Astrocyte of the spinal cord (primary cell): ENCODE measurements at regions not wholly inside any gene's neighbourhood (a gene's known extent, or its start where the extent isn't known, plus 50 kb on each side); places are given as distances from the start of the nearest gene placed in this dataset.

Experiments used
- DNase-seq: peaks from one replicate; pipeline ENCODE4 v3.0.0; 2011; ENCODE audit warnings: low read depth, low spot score
- H3K4me3 ChIP-seq: 2 replicates; pipeline ENCODE4 v1.5.1; 2011; ENCODE audit warnings: low read depth, mild to moderate bottlenecking, low read length, moderate library complexity
- in situ Hi-C: cut with HindIII; loops from 2 replicates; pipeline ENCODE4 v1.10.0; 2017; ENCODE audit warnings: low sequenced_read_pairs
- TF ChIP-seq, protein P1 (sequence below): IDR thresholded peaks from 2 replicates; pipeline ENCODE4 v1.5.1; 2012; ENCODE audit warnings: low read depth, mild to moderate bottlenecking, low read length, inconsistent platforms

DNA sequence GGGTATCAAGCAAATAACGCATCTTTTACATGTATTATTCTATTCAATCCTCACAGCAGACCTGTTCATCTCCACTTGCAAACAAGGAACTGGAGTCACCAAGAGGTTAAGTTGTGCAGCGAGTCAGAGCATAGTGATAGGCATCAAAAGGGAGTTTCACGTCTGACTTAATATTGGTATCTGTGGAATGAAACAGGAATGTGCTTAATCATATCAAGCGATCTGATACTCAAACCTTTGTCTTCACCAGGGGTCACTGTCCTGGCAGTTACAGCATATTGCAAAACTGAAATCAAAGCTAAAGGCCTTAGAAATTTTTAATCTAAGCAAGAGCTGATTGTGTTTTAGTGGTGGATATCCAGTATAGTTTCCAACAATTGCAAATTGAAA is 271.6 kb downstream of the PLK2 start:
- in situ Hi-C loops = no loop called here
- TF ChIP-seq, protein P1, sequence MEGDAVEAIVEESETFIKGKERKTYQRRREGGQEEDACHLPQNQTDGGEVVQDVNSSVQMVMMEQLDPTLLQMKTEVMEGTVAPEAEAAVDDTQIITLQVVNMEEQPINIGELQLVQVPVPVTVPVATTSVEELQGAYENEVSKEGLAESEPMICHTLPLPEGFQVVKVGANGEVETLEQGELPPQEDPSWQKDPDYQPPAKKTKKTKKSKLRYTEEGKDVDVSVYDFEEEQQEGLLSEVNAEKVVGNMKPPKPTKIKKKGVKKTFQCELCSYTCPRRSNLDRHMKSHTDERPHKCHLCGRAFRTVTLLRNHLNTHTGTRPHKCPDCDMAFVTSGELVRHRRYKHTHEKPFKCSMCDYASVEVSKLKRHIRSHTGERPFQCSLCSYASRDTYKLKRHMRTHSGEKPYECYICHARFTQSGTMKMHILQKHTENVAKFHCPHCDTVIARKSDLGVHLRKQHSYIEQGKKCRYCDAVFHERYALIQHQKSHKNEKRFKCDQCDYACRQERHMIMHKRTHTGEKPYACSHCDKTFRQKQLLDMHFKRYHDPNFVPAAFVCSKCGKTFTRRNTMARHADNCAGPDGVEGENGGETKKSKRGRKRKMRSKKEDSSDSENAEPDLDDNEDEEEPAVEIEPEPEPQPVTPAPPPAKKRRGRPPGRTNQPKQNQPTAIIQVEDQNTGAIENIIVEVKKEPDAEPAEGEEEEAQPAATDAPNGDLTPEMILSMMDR = no peak
- no peak overlapping the region for H3K4me3 ChIP-seq
- DNase-seq = peak; percentile 56

DNA sequence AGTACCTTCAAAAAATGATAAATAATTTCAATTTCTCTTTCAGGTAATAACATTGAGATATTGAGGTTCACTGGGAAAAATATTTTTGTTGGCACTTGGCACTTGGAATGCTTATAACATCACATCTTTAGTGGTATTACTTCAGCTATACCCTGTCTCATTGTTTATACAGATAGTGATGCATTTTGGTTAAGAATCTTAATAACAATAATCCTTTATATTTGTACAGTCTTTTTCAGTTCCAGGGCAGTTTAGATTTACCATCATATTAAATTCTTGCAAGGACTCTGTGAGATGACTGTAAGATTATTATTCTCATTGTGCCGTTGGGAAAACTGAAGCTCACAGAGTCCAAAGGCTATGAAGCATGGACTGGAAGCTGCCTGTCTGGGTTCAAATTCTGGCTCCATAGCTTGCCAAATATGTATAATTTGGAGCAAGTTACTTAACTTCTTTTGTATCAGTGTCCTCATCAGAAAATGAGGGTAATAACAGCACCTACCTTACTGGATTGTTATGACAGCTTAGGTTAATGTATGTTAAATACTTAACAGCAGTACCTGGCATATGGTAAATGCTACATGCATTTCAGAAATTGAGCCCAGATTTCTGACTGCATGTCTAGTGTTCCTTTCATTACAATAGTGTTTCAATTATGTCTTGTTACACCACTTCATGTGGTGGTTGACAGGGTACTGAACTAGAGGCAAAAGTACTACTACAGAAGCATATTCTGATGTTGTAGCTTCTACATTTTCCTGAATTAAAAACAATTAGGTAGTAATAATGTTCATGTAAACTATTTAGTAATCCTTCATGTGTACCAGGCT is 272.2 kb downstream of the PLK2 start:
- TF ChIP-seq, protein P1 = no peak
- in situ Hi-C loops = no loop called here

DNA sequence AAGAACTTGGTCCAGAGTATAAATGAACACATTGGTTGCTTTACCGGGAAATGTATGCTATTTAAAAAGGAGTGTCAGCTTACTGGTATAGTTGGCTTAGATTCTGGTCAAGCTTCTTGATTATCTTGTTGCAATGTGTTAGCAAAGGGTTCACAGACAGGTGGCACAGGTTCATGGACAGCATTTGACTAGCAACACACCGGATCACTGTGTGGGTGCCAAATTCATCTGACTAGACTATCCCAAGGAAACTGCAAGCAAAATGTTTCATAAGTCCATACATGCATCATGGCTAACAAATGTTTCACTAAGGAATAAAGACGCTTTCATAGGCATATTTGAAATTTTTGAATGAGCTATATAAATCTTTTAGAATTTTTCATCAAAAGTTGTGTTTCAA is 274.1 kb downstream of the PLK2 start:
- DNase-seq = no peak
- in situ Hi-C loops = no loop called here
- TF ChIP-seq, protein P1 = no peak
- no peak overlapping the region for H3K4me3 ChIP-seq

More for the DNA sequence above, 272.2 kb downstream of the PLK2 start:
- no peak overlapping the region for H3K4me3 ChIP-seq
- no peak for DNase-seq

DNA sequence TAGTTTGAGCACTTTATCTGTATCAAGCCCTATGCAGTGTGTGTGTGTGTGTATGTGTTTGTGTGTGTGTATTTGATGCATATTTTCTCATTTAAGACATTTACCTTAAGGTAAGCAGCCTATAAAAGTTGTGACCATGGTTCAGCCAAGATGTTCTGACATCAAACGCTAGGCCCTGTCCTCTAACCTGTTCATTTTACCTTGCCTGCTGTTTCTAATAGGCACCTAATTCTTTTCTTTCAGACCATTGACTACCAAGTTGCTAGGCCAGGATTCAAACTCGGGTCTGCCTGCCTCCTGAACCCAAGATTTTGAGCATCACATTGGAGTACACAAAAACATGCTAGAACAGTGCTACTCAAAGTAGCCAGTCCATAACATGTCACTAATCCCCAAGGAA is 274.5 kb downstream of the PLK2 start:
- no peak overlapping the region for H3K4me3 ChIP-seq
- no peak for DNase-seq
- in situ Hi-C loops = no loop called here
- TF ChIP-seq, protein P1 = no peak

DNA sequence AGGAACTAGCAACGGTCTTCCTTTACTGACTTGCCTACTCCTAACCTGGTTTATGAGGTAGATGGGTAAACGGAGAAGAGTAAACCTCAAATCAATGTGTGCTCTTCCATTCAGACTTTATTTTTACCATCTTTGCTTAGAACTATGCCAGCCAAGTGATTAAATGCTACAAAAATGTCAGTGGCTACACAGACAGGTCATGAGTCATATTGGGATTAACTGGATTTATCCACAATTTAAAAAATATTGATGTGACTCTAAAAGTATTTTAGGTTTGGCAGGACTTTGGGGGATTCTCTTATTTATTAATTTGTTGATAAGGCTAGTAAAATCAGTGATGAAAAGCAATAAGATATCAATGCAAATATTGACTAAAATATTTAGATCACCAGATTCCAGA is 275.0 kb downstream of the PLK2 start:
- no peak overlapping the region for H3K4me3 ChIP-seq
- peak; percentile 29 for DNase-seq
- TF ChIP-seq, protein P1 = no peak
- in situ Hi-C loops = no loop called here

DNA sequence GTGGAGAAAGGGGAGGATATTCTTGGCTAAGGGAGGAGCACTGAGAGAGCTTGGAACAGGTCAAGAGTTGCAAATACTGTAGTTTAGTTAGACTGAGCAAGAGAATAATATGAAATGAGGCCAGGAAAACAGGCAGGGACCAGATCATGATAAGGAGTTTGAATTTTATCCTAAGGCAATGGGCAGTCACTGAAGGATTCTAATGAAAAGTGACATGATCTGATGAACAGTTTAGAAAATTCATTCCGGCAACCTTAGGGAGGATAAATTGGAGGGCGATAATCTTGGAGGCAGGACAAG is 276.1 kb downstream of the PLK2 start:
- in situ Hi-C loops = no loop called here
- TF ChIP-seq, protein P1 = no peak
- H3K4me3 ChIP-seq = no peak overlapping the region
- no peak for DNase-seq
